AG04450 (cell line): ENCODE measurements at regions not wholly inside any gene's neighbourhood (a gene's known extent, or its start where the extent isn't known, plus 50 kb on each side); places are given as distances from the start of the nearest gene placed in this dataset.

Experiments
- CTCF ChIA-PET: fragments of 300-600, 350-600 bp; formaldehyde crosslinking; extraction: SDS; loops from one replicate; lab custom pipeline; 2022; ENCODE audit warnings: antibody characterized with exemption, inconsistent platforms; lab: Charles Lee
- POLR2A ChIA-PET: fragments of 350-600 bp; formaldehyde crosslinking; extraction: SDS; loops from one replicate; lab custom pipeline; 2021; ENCODE audit warnings: antibody characterized with exemption, inconsistent platforms; lab: Yijun Ruan, JAX
- DNase-seq: peaks from one replicate; pipeline ENCODE4 v3.0.0-alpha.2; 2011; ENCODE audit warnings: low read depth, low spot score
- H3K27ac ChIP-seq: one replicate; pipeline ENCODE4 v1.5.1; 2012; ENCODE audit warnings: low read depth, low read length, control low read depth
- H3K27me3 ChIP-seq: one replicate; pipeline ENCODE4 v1.6.0; 2012; ENCODE audit warnings: low read length; ENCODE audit not compliant: control insufficient read depth, insufficient read depth
- H3K4me3 ChIP-seq: 2 replicates; pipeline ENCODE4 v1.5.1; 2011; ENCODE audit warnings: mild to moderate bottlenecking, low read depth, low read length, control low read depth
- H3K9me3 ChIP-seq: 2 replicates; pipeline ENCODE4 v1.5.1; 2012; ENCODE audit warnings: low read length; ENCODE audit not compliant: control insufficient read depth, insufficient read depth
- CTCF ChIP-seq: IDR thresholded peaks from 2 replicates; pipeline ENCODE4 v1.5.1; 2011; ENCODE audit warnings: low read depth, low read length, control low read depth, inconsistent platforms

DNA sequence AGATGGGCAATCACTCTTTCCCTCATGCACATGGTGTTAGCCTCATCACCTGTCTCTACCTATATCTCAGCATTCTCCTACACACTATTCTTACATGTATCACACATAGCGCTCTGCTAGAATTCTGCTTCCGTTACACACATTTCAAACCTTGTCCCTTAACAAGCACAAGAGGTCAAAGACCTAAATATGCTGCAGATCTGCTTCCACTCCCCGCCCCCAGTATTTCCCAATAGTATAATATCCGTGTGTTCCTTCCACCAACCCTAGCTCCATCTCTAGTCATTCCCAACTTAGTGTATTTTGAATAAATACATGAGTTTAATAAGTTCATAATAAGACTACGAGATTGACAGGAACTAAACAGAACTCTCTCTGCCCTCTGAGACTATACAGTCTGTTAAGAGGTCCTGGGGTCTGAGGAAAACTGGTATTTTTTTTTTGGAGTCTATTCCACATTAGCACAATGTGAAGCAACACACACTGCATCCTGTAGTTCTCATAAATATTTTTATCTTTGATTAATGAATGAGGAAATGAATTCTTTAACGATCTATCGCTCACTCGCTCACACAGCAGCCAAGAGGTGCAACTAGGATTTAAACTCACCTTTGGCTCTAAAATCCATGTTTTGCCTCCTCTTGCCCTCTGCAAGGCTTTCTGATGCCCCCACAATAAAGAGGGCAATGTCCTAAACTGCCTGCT, 491.6 kb downstream of the QKI start:
- ChIA-PET CTCF (no interaction called here), POLR2A (no interaction called here)
- Histone ChIP-seq H3K27me3 (peaks cover 3% of the 10 kb centered on the region), H3K9me3 (peaks cover 5% of the 10 kb centered on the region), H3K27ac (no peak overlapping the region), H3K4me3 (no peak overlapping the region)
- DNase-seq = no peak
- no peak for TF ChIP-seq CTCF

DNA sequence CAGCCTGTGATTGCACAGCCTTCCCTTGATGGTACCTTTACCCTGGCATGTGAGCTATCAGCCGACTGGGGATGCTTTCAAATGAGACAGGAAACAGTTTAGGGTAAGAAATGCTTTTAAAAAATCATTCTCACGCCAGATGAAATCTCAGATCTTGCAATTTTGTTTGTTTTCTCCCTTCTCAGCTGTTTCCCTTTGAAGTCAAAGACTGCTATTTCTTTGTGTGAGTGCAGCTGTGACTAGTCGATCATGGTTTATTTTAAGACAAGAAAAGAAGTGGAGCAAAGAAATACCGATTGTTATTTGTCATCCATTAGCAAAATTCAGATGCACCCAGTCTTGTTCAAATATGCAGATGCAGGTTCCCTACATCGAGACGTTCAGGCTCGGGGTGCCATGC, 489.7 kb downstream of the QKI start:
- no peak overlapping the region for H3K27ac ChIP-seq
- CTCF ChIA-PET = no interaction called here
- H3K4me3 ChIP-seq = no peak overlapping the region
- no peak for TF ChIP-seq CTCF
- POLR2A ChIA-PET = no interaction called here
- DNase-seq = no peak
- H3K9me3 ChIP-seq = peaks cover 7% of the 10 kb centered on the region
- peaks cover 3% of the 10 kb centered on the region for H3K27me3 ChIP-seq

GRCh38 chr6:163903541-163903940, 489.0 kb downstream of the QKI start:
- TF ChIP-seq CTCF = no peak
- H3K4me3 ChIP-seq = no peak overlapping the region
- ChIA-PET CTCF (no interaction called here), POLR2A (no interaction called here)
- H3K27me3 ChIP-seq = peaks cover 3% of the 10 kb centered on the region
- no peak for DNase-seq
- H3K9me3 ChIP-seq = peaks cover 10% of the 10 kb centered on the region
- no peak overlapping the region for H3K27ac ChIP-seq

- H3K9me3 ChIP-seq = peaks cover 11% of the 10 kb centered on the region
- TF ChIP-seq CTCF = no peak
- POLR2A ChIA-PET = no interaction called here
- DNase-seq = no peak
- no peak overlapping the region for H3K27ac ChIP-seq
- CTCF ChIA-PET = interaction anchor here (0.7 kb wide), 1 partner anchor 404 kb away, joined by 3 read pairs; no protein-coding TSS in a partner anchor
- peaks cover 3% of the 10 kb centered on the region for H3K27me3 ChIP-seq
- no peak overlapping the region for H3K4me3 ChIP-seq
Measured at GRCh38 chr6:163902993-163903392, 488.5 kb downstream of the QKI start.

- H3K9me3 ChIP-seq = peaks cover 11% of the 10 kb centered on the region
- no peak overlapping the region for H3K4me3 ChIP-seq
- no peak overlapping the region for H3K27ac ChIP-seq
- ChIA-PET CTCF (no interaction called here), POLR2A (no interaction called here)
- peaks cover 2% of the 10 kb centered on the region for H3K27me3 ChIP-seq
- DNase-seq = no peak
- no peak for TF ChIP-seq CTCF
Measured at GRCh38 chr6:163901681-163902080, 487.2 kb downstream of the QKI start.
